OCI-LY3 (cell line): ENCODE measurements at regions not wholly inside any gene's neighbourhood (a gene's known extent, or its start where the extent isn't known, plus 50 kb on each side); places are given as distances from the start of the nearest gene placed in this dataset.

Source experiments
- H2AFZ ChIP-seq: fragments of 200-600, 300-600 bp; shearing (Covaris generic); 2 replicates; pipeline ENCODE4 v1.6.0; 2014; ENCODE audit warnings: antibody characterized with exemption, low read depth, low read length
- H3K27ac ChIP-seq: fragments of 200-600, 300-600 bp; sonication (generic); 2 replicates; pipeline ENCODE4 v1.5.1; 2014; ENCODE audit warnings: mild to moderate bottlenecking, low read length, moderate library complexity, mixed read lengths
- H3K27me3 ChIP-seq: fragments of 200-600, 300-600 bp; sonication (generic); 2 replicates; pipeline ENCODE4 v1.6.1; 2014; ENCODE audit warnings: low read depth, low read length, mixed read lengths
- H3K36me3 ChIP-seq: fragments of 200-600, 300-600 bp; sonication (generic); replicated peaks from 2 replicates; pipeline ENCODE3; 2014; ENCODE audit warnings: low read depth, low read length, mixed read lengths
- H3K4me1 ChIP-seq: fragments of 300-600, 200-600 bp; sonication (generic); 2 replicates; pipeline ENCODE4 v1.6.1; 2014; ENCODE audit warnings: low read length, mixed read lengths
- H3K4me2 ChIP-seq: fragments of 200-600, 300-600 bp; sonication (generic); 2 replicates; pipeline ENCODE4 v1.6.1; 2014; ENCODE audit warnings: low read length, mixed read lengths
- H3K4me3 ChIP-seq: fragments of 300-600, 200-600 bp; sonication (generic); 2 replicates; pipeline ENCODE4 v1.5.1; 2014; ENCODE audit warnings: antibody characterized with exemption, mild to moderate bottlenecking, low read length, moderate library complexity
- H3K79me2 ChIP-seq: fragments of 300-600, 200-600 bp; shearing (Covaris generic); 2 replicates; pipeline ENCODE4 v1.6.1; 2014; ENCODE audit warnings: mild to moderate bottlenecking, low read length, mixed read lengths
- H3K9ac ChIP-seq: fragments of 300-600, 200-600 bp; shearing (Covaris generic); 2 replicates; pipeline ENCODE4 v1.6.0; 2014; ENCODE audit warnings: mild to moderate bottlenecking, low read length, moderate library complexity
- H3K9me3 ChIP-seq: fragments of 200-600, 300-600 bp; shearing (Covaris generic); 2 replicates; pipeline ENCODE4 v1.6.1; 2014; ENCODE audit warnings: low read length, mixed read lengths; ENCODE audit not compliant: insufficient read depth
- H4K20me1 ChIP-seq: fragments of 200-600, 300-600 bp; sonication (generic); 2 replicates; pipeline ENCODE4 v1.6.1; 2016; ENCODE audit warnings: low read length, mixed read lengths; ENCODE audit not compliant: insufficient read depth
- CTCF ChIP-seq: fragments of 200-600, 300-600 bp; sonication (generic); IDR thresholded peaks from 2 replicates; pipeline ENCODE4 v1.5.1; 2014; ENCODE audit warnings: antibody characterized with exemption, low read length, low read depth
- EZH2phosphoT487 ChIP-seq: fragments of 200-600 bp; shearing (Covaris generic); IDR thresholded peaks from 2 replicates; pipeline ENCODE4 v1.6.1; 2018; ENCODE audit warnings: antibody characterized with exemption, mixed run types, low read depth

- Histone ChIP-seq H3K27me3 (no peaks in the 10 kb centered on the region), H3K9me3 (no peaks in the 10 kb centered on the region), H2AFZ (no peak overlapping the region), H3K4me3 (no peak overlapping the region), H3K36me3 (no peaks in the 10 kb centered on the region), H3K9ac (no peak overlapping the region), H3K4me1 (peaks cover 10% of the 10 kb centered on the region), H3K4me2 (peak overlapping the region; percentile 32), H3K27ac (no peak overlapping the region), H4K20me1 (no peaks in the 10 kb centered on the region), H3K79me2 (no peaks in the 10 kb centered on the region)
- no peak for TF ChIP-seq EZH2phosphoT487
- TF ChIP-seq CTCF: peak; percentile 11; the same call in 1 of the 2 replicates
Observed at GRCh38 chr7:25031432-25031831, 51.5 kb upstream of the OSBPL3 start.

- H3K4me3 ChIP-seq: no peak overlapping the region
- TF ChIP-seq CTCF (no peak), EZH2phosphoT487 (no peak)
- no peak overlapping the region for H3K27ac ChIP-seq
- H3K4me1 ChIP-seq: peaks cover 10% of the 10 kb centered on the region
- no peaks in the 10 kb centered on the region for H4K20me1 ChIP-seq
- H3K4me2 ChIP-seq: peak overlapping the region; percentile 32
- H2AFZ ChIP-seq: no peak overlapping the region
- H3K9me3 ChIP-seq: no peaks in the 10 kb centered on the region
- H3K79me2 ChIP-seq: no peaks in the 10 kb centered on the region
- no peaks in the 10 kb centered on the region for H3K36me3 ChIP-seq
- no peak overlapping the region for H3K9ac ChIP-seq
- no peaks in the 10 kb centered on the region for H3K27me3 ChIP-seq
Observed at GRCh38 chr7:25031007-25031406, 51.0 kb upstream of the OSBPL3 start.
